ENCODE measurements at regions not wholly inside any gene's neighbourhood (a gene's known extent, or its start where the extent isn't known, plus 50 kb on each side); places are given as distances from the start of the nearest gene placed in this dataset.

- no peak overlapping the region for H3K4me3 Mint-ChIP-seq
- no peaks in the 10 kb centered on the region for H3K4me1 Mint-ChIP-seq
- no peaks in the 10 kb centered on the region for H3K9me3 ChIP-seq (ENCODE audit: control insufficient read depth, low read length, poor library complexity, severe bottlenecking)
- no peaks in the 10 kb centered on the region for H3K27me3 Mint-ChIP-seq
- no peaks in the 10 kb centered on the region for H3K36me3 Mint-ChIP-seq (ENCODE audit: low read depth)
- ATAC-seq, result no peak
- no peak overlapping the region for H3K27ac Mint-ChIP-seq
- DNase-seq, result no peak
These were observed 863.2 kb downstream of the SUCLG1 start for GRCh38 chr2:83595926-83596325.

DNA sequence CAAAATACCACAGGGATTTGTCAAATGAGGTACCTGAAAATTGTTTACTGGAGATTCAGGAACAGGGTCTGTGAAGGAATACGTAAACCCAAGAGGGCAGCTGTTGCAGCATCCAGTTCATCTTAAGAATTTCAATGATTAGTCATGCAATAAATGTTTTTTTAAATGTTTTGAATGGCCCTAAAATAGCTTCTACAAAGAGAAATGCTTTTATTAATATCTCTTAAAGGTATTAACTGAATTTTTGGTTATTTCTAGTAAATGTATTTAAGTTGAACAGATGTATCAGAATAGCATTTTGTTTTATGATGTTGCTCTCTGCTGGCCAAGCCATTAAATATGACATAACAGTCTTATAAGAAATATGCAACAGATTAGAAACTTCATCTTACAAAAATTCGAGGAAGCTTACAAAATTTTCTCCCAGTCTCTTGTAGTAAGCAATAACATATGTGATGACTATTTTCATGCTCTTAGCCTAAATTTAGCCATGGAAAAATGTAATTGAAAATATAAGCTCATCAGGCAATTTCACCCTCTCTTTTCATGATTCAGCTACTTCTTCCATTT lies 863.9 kb downstream of the SUCLG1 start:
- Mint-ChIP-seq H3K36me3 (ENCODE audit: low read depth) (no peaks in the 10 kb centered on the region), H3K27ac (no peak overlapping the region), H3K27me3 (no peaks in the 10 kb centered on the region), H3K4me1 (no peaks in the 10 kb centered on the region), H3K4me3 (no peak overlapping the region)
- DNase-seq (no peak), ATAC-seq (no peak)
- no peaks in the 10 kb centered on the region for H3K9me3 ChIP-seq (ENCODE audit: control insufficient read depth, low read length, poor library complexity, severe bottlenecking)

DNA sequence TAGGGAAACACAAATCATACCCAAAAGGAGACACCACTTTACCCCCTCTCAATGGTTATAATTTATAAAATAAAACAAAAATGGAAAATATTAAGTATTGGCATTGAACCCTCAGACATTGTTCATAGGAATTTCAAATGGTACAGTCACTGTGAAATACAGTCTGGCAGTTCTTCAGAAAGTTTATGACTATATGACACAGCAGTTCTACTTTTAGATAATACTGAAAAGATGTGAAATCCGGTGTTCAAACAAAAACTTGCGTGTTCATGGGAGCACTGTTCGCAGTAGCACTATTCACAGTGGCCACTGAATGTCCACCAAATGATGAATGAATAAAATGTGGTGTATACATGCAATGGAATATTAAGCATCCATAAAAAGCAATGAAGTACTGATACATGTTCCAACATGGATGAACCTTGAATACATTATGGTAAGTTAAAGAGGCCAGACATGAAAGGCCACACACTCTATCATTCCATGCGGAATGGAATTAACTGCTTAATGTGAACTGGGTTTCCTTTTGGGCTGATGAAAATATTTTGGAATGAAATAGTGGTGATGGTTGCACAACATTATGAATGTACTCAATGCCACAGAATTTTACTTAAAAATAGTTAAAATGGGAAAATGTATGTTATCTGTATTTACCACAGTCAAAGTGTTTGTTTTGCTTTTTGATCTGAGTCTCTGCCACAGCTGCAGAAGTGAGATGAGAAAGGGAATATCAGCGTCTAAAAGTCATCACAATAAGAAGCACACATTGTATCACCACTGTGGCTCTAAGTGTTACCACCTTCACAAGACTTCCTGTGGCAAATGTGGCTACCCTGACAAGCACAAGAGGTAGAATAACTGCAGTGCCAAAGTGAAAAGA lies 864.6 kb downstream of the SUCLG1 start:
- no peak overlapping the region for H3K4me3 Mint-ChIP-seq
- DNase-seq, result no peak
- no peaks in the 10 kb centered on the region for H3K9me3 ChIP-seq (ENCODE audit: control insufficient read depth, low read length, poor library complexity, severe bottlenecking)
- H3K4me1 Mint-ChIP-seq, result no peaks in the 10 kb centered on the region
- H3K27me3 Mint-ChIP-seq, result no peaks in the 10 kb centered on the region
- ATAC-seq, result no peak
- H3K27ac Mint-ChIP-seq, result no peak overlapping the region
- H3K36me3 Mint-ChIP-seq (ENCODE audit: low read depth), result no peaks in the 10 kb centered on the region

GRCh38 chr2:83587309-83587708 lies 871.8 kb downstream of the SUCLG1 start:
- ATAC-seq (no peak), DNase-seq (no peak)
- Mint-ChIP-seq H3K27me3 (no peaks in the 10 kb centered on the region), H3K4me3 (no peak overlapping the region), H3K4me1 (no peaks in the 10 kb centered on the region), H3K27ac (no peak overlapping the region), H3K36me3 (ENCODE audit: low read depth) (no peaks in the 10 kb centered on the region)
- H3K9me3 ChIP-seq (ENCODE audit: control insufficient read depth, low read length, poor library complexity, severe bottlenecking), result no peaks in the 10 kb centered on the region

DNA sequence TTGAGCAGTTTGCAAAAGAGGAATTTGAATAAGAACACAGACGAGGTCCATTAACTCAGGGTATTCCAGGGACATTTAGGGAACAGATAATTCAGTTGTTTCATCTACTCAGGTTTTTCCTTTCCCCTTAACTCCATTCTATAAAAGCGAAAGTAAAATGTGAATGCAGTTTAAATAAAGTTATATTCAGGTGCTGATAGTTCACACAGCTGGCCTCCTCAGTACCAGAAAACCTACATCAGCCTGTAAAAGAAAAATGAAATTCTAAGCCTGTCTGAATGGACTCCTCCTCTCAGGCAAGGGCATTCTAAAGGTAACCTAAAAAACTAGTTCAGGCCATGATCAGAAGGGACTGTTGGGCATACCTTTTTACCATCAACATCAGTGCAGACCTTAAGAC lies 873.8 kb downstream of the SUCLG1 start:
- ATAC-seq (no peak), DNase-seq (no peak)
- H3K36me3 Mint-ChIP-seq (ENCODE audit: low read depth), result no peaks in the 10 kb centered on the region
- H3K9me3 ChIP-seq (ENCODE audit: control insufficient read depth, low read length, poor library complexity, severe bottlenecking), result no peaks in the 10 kb centered on the region
- no peak overlapping the region for H3K4me3 Mint-ChIP-seq
- no peak overlapping the region for H3K27ac Mint-ChIP-seq
- H3K27me3 Mint-ChIP-seq, result no peaks in the 10 kb centered on the region
- no peaks in the 10 kb centered on the region for H3K4me1 Mint-ChIP-seq

GRCh38 chr2:83584672-83585071 lies 874.4 kb downstream of the SUCLG1 start:
- H3K36me3 Mint-ChIP-seq (ENCODE audit: low read depth), result no peaks in the 10 kb centered on the region
- no peaks in the 10 kb centered on the region for H3K4me1 Mint-ChIP-seq
- no peaks in the 10 kb centered on the region for H3K27me3 Mint-ChIP-seq
- DNase-seq, result no peak
- H3K27ac Mint-ChIP-seq, result no peak overlapping the region
- H3K4me3 Mint-ChIP-seq, result no peak overlapping the region
- no peaks in the 10 kb centered on the region for H3K9me3 ChIP-seq (ENCODE audit: control insufficient read depth, low read length, poor library complexity, severe bottlenecking)
- no peak for ATAC-seq

DNA sequence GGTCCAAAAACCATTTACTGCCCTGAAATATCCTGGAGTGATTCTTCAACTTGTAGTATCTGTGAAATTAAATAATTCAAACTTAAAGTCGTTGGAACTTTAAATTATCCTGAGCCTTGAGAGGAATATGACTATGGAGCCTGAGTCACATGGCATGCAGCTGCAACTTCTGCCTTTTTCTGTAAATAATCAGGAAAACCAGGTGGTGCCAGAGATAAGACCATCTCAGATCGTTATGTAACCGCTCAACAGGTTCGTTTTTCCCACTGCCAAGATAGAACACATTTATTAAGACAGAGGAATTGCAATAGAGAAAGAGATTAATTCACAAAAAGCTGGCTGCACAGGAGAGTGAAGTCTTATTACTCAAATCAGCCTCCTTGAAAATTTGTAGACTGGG lies 876.5 kb downstream of the SUCLG1 start:
- Mint-ChIP-seq H3K4me3 (no peak overlapping the region), H3K36me3 (ENCODE audit: low read depth) (no peaks in the 10 kb centered on the region), H3K4me1 (no peaks in the 10 kb centered on the region), H3K27me3 (no peaks in the 10 kb centered on the region), H3K27ac (no peak overlapping the region)
- DNase-seq (no peak), ATAC-seq (no peak)
- no peaks in the 10 kb centered on the region for H3K9me3 ChIP-seq (ENCODE audit: control insufficient read depth, low read length, poor library complexity, severe bottlenecking)

GRCh38 chr2:83579507-83579906 lies 879.6 kb downstream of the SUCLG1 start:
- no peak for ATAC-seq
- H3K27me3 Mint-ChIP-seq, result no peaks in the 10 kb centered on the region
- H3K27ac Mint-ChIP-seq, result no peak overlapping the region

GRCh38 chr2:83578405-83578804 lies 880.7 kb downstream of the SUCLG1 start:
- Mint-ChIP-seq H3K27me3 (no peaks in the 10 kb centered on the region), H3K4me3 (no peak overlapping the region), H3K27ac (no peak overlapping the region), H3K4me1 (no peaks in the 10 kb centered on the region), H3K36me3 (ENCODE audit: low read depth) (no peaks in the 10 kb centered on the region)
- H3K9me3 ChIP-seq (ENCODE audit: control insufficient read depth, low read length, poor library complexity, severe bottlenecking), result no peaks in the 10 kb centered on the region
- ATAC-seq (no peak), DNase-seq (no peak)

More at GRCh38 chr2:83579507-83579906, 879.6 kb downstream of the SUCLG1 start:
- H3K4me3 Mint-ChIP-seq, result no peak overlapping the region
- no peaks in the 10 kb centered on the region for H3K4me1 Mint-ChIP-seq
- no peaks in the 10 kb centered on the region for H3K36me3 Mint-ChIP-seq (ENCODE audit: low read depth)
- no peak for DNase-seq
- H3K9me3 ChIP-seq (ENCODE audit: control insufficient read depth, low read length, poor library complexity, severe bottlenecking), result no peaks in the 10 kb centered on the region

DNA sequence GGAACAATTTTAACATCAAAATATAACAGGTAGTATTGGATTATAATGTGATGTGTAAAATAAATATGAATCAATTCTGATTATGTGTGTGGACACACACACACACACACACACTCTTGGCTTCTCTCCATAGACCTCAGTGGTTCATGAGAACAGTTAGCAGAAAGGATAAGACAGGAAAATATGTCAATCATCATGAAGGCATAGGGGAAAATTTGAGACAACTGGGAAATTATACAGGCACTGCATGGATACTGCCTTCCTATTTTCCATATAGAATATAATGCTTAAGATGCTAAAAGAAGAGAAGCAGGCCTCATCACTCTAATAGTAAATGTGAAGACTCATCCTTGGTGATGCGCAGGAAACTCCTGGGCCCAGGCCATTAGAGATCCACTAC lies 884.5 kb downstream of the SUCLG1 start:
- Mint-ChIP-seq H3K36me3 (ENCODE audit: low read depth) (no peaks in the 10 kb centered on the region), H3K4me1 (no peaks in the 10 kb centered on the region), H3K27me3 (no peaks in the 10 kb centered on the region), H3K4me3 (no peak overlapping the region), H3K27ac (no peak overlapping the region)
- no peak for ATAC-seq
- no peaks in the 10 kb centered on the region for H3K9me3 ChIP-seq (ENCODE audit: control insufficient read depth, low read length, poor library complexity, severe bottlenecking)
- DNase-seq, result no peak

DNA sequence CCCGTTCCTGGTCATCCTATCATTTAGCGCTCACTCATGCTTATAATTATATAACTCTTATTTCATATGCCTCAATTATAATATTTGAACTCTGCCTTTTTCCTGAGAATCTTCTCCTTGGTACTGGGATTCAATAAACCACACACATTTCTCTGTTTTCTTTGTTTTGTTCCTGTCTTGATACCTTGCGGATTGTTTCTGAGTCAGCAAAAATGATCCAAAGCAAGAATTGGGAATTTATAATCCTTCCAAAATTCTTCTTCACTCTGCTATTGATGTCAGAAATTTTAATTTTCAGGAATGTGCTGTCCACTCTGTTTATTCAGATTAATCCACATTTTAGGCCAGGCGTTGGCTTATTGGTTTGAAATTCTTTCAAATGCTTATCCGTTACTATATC lies 886.0 kb downstream of the SUCLG1 start:
- DNase-seq, result no peak
- H3K27me3 Mint-ChIP-seq, result no peaks in the 10 kb centered on the region
- H3K4me3 Mint-ChIP-seq, result no peak overlapping the region

GRCh38 chr2:83572400-83572799 lies 886.7 kb downstream of the SUCLG1 start:
- no peaks in the 10 kb centered on the region for H3K9me3 ChIP-seq (ENCODE audit: control insufficient read depth, low read length, poor library complexity, severe bottlenecking)
- H3K36me3 Mint-ChIP-seq (ENCODE audit: low read depth), result no peaks in the 10 kb centered on the region
- no peak for DNase-seq
- no peak for ATAC-seq
- H3K4me3 Mint-ChIP-seq, result no peak overlapping the region
- H3K27me3 Mint-ChIP-seq, result no peaks in the 10 kb centered on the region
- no peak overlapping the region for H3K27ac Mint-ChIP-seq
- H3K4me1 Mint-ChIP-seq, result no peaks in the 10 kb centered on the region

More for the DNA sequence above, 886.0 kb downstream of the SUCLG1 start:
- Mint-ChIP-seq H3K36me3 (ENCODE audit: low read depth) (no peaks in the 10 kb centered on the region), H3K4me1 (no peaks in the 10 kb centered on the region), H3K27ac (no peak overlapping the region)
- no peaks in the 10 kb centered on the region for H3K9me3 ChIP-seq (ENCODE audit: control insufficient read depth, low read length, poor library complexity, severe bottlenecking)
- no peak for ATAC-seq

DNA sequence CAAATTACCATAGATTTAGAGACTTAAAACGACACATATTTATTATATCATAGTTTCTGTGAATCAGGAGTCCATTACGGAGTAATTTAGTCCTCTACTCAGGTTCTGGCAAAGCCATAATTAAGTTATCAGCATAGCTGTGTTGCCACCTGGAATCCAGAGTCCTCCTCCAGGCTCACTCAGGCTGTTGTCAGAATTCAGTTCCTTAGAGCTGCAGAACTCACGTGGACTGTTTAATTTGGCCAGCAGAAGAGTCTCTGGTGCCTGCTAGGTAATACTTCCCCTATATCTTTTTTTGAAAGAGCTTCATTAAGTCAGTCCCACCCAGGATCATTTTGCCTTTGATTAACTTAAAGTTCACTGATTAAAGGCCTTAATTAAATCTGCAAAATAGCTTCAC lies 891.5 kb downstream of the SUCLG1 start:
- Mint-ChIP-seq H3K27ac (no peak overlapping the region), H3K4me1 (no peaks in the 10 kb centered on the region), H3K36me3 (ENCODE audit: low read depth) (no peaks in the 10 kb centered on the region), H3K4me3 (no peak overlapping the region), H3K27me3 (no peaks in the 10 kb centered on the region)
- ATAC-seq (no peak), DNase-seq (no peak)
- no peaks in the 10 kb centered on the region for H3K9me3 ChIP-seq (ENCODE audit: control insufficient read depth, low read length, poor library complexity, severe bottlenecking)

- no peak for DNase-seq
- no peaks in the 10 kb centered on the region for H3K9me3 ChIP-seq (ENCODE audit: control insufficient read depth, low read length, poor library complexity, severe bottlenecking)
- Mint-ChIP-seq H3K4me1 (no peaks in the 10 kb centered on the region), H3K27ac (no peak overlapping the region), H3K4me3 (no peak overlapping the region), H3K36me3 (ENCODE audit: low read depth) (no peaks in the 10 kb centered on the region), H3K27me3 (no peaks in the 10 kb centered on the region)
- ATAC-seq, result no peak
These were observed 893.5 kb downstream of the SUCLG1 start for GRCh38 chr2:83565626-83566025.
